ENCODE measurements at regions not wholly inside any gene's neighbourhood (a gene's known extent, or its start where the extent isn't known, plus 50 kb on each side); places are given as distances from the start of the nearest gene placed in this dataset.

DNA sequence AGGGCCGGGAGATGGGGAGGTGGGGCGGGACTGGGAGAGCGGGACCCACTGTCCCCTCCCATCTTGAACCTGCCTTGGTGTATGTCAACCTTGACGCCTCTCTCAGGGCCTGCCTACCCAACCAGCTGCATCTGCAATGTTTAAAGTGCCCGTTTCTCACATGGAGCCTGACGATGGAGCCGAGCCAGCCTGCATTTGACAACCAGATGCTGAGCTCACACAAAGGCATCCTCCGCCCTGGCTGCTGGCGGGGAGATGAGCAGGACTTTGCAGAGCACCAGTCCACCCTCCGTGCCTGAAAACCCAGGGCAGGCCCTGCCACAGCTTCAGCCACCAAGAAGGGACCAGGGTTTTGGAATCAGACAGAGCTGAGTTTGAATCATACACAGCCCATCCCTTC, 141.1 kb upstream of the SMIM23 start:
- TF ChIP-seq, protein P1, sequence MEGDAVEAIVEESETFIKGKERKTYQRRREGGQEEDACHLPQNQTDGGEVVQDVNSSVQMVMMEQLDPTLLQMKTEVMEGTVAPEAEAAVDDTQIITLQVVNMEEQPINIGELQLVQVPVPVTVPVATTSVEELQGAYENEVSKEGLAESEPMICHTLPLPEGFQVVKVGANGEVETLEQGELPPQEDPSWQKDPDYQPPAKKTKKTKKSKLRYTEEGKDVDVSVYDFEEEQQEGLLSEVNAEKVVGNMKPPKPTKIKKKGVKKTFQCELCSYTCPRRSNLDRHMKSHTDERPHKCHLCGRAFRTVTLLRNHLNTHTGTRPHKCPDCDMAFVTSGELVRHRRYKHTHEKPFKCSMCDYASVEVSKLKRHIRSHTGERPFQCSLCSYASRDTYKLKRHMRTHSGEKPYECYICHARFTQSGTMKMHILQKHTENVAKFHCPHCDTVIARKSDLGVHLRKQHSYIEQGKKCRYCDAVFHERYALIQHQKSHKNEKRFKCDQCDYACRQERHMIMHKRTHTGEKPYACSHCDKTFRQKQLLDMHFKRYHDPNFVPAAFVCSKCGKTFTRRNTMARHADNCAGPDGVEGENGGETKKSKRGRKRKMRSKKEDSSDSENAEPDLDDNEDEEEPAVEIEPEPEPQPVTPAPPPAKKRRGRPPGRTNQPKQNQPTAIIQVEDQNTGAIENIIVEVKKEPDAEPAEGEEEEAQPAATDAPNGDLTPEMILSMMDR (IDR thresholded peaks at IDR 0.05; ENCODE audit: insufficient read depth, low read length, poor library complexity, severe bottlenecking), result no peak
- TF ChIP-seq EZH2phosphoT487 (conservative IDR thresholded peaks at IDR 0.05; ENCODE audit: low read length), result no peak
